Stomach (tissue), 8 donors: ENCODE measurements at regions not wholly inside any gene's neighbourhood (a gene's known extent, or its start where the extent isn't known, plus 50 kb on each side); places are given as distances from the start of the nearest gene placed in this dataset.

Source experiments
- DNase-seq, 2 donors: peaks; one replicate each; pipeline versions ENCODE4 v3.0.0 to v3.0.0-alpha.2; 2013 to 2019
- H3K27ac ChIP-seq, 5 donors: fragments of 200-600 bp in 4 of 5; sonication (generic) in 4 of 5; one replicate each; pipeline ENCODE4 v1.5.1; 2013 to 2019; ENCODE audit warnings: mild to moderate bottlenecking in 1 of 5, moderate library complexity in 1 of 5
- H3K27me3 ChIP-seq, 3 donors: fragments of 200-600 bp; sonication (generic); one replicate each; pipeline ENCODE4 v1.5.1; 2017 to 2019; ENCODE audit warnings: mixed run types in 1 of 3
- H3K36me3 ChIP-seq, 4 donors: fragments of 200-600 bp; sonication (generic); 1 replicate in 3 of 4; 2 replicates in 1 of 4; pipeline ENCODE4 v1.5.1; 2016 to 2019
- H3K4me1 ChIP-seq, 4 donors: fragments of 200-600 bp; sonication (generic); one replicate each; pipeline ENCODE4 v1.5.1; 2016 to 2019
- H3K4me3 ChIP-seq, 4 donors: fragments of 200-600 bp; sonication (generic) in 3 of 4; one replicate each; pipeline ENCODE4 v1.5.1; 2016 to 2019; ENCODE audit warnings: mild to moderate bottlenecking in 1 of 4
- H3K9me3 ChIP-seq, 4 donors: fragments of 200-600 bp; sonication (generic); one replicate each; pipeline ENCODE4 v1.5.1; 2016 to 2019
- CTCF ChIP-seq, 7 experiments: fragments of 450-650 bp in 4 of 7; fragments of 200-600 bp in 3 of 7; sonication (generic) in 3 of 7; IDR thresholded peaks; one replicate each; pipeline ENCODE4 v1.5.1; 2016 to 2019; ENCODE audit warnings: antibody characterized with exemption in 7 of 7, control low read depth in 2 of 7, mild to moderate bottlenecking in 1 of 7
- EP300 ChIP-seq: sonication (generic); formaldehyde crosslinking; IDR thresholded peaks from one replicate; pipeline ENCODE4 v1.6.1; 2017; ENCODE audit warnings: antibody characterized with exemption
- POLR2A ChIP-seq, 4 donors: fragments of 450-650 bp; IDR thresholded peaks; one replicate each; pipeline ENCODE4 v1.6.1; 2016; ENCODE audit warnings: antibody characterized with exemption in 4 of 4, control low read depth in 2 of 4, mild to moderate bottlenecking in 1 of 4, moderate library complexity in 1 of 4
- POLR2AphosphoS5 ChIP-seq, 3 donors: sonication (generic); formaldehyde crosslinking; IDR thresholded peaks; one replicate each; pipeline ENCODE4 v1.6.1; 2016; ENCODE audit warnings: antibody characterized with exemption in 3 of 3
- WGBS, 5 donors: extraction: QIAGEN DNeasy Blood & Tissue Kit in 3 of 5; methylation state at CpG; one replicate each; pipeline versions ENCODE4 v1.1.5 to v1.1.7; 2013 to 2018; 5-methylcytosine and 5-hydroxymethylcytosine counted together
- intact Hi-C: fragments of 100-400 bp; cut with DNase I; formaldehyde crosslinking; loops from one replicate; pipeline ENCODE4 v1.15.1; 2023; ENCODE audit warnings: low total_unique reads
- donor health status: healthy with polysubstance abuse.
- donor health status: Bipolar disorder and iron deficiency.
- donor health status: healthy.

DNA sequence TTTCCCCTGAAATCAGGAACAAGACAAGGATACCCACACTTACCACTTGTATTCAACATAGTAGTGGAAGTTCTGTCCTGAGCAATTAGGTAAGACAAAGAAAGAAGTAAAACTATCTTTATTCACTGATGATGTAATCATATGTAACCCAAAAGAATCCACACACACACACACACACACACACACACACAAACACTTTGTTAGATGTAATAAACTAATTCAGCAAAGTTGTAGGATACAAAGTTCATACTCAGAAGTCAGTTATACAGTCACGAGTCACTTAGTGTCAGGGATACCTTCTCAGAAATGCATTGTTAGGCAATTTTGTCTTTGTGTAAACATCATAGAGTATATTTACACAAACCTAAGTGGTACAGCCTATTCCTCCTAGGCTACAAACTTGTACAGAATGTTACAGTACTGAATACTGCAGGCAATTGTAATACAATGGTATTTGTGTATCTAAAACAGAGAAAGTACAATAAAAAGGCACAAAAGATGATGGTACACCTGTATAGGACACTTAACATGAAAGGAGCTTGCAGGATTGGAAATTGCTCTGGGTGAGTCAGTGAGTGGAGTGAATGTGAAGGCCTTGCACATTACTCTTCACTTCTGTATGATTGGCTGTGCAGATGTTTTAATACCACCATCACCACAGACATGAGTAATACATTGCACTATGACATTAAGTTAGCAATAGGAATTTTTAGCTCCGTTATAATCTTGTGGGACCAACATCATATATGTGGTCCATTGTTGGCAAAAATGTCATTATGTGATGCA is 370.1 kb downstream of the ZFHX3 start:
- H3K27ac ChIP-seq: no peak overlapping the region
- TF ChIP-seq POLR2AphosphoS5 (IDR thresholded peaks at IDR 0.05) (no peak), EP300 (no peak), POLR2A (IDR thresholded peaks at IDR 0.05) (no peak), CTCF (IDR thresholded peaks at IDR 0.05) (no peak)
- no peaks in the 10 kb centered on the region for H3K4me1 ChIP-seq
- WGBS, 5 donors: 60 to 75% (median 63%) methylated on average over 2 of the region's 2 CpGs
- H3K4me3 ChIP-seq: no peak overlapping the region
- peak in 1 of 2 donors; percentile 6 for DNase-seq
- intact Hi-C loops: no loop called here
- H3K36me3 ChIP-seq: no peaks in the 10 kb centered on the region
- H3K27me3 ChIP-seq: no peaks in the 10 kb centered on the region
- H3K9me3 ChIP-seq: peaks cover 3 to 8% (median 6%) of the 10 kb centered on the region in 4 donors

DNA sequence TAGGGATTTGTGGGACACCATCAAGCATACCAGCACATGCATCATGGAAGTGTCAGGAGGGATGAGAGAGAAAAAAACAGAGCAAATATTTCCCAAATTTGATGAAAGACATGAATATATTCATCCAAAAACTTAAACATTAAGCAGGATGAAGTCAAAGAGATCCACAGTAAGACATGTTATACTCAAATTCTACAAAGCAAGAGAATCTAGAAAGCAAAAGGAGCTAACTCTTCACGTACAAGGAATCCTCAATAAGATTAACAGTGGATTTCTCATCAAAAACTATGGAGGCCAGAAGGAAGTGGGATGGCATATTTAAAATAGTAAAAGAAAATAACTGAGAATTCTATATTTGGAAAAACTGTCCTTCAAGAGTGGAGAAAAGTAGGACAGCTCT is 374.8 kb downstream of the ZFHX3 start:
- H3K27ac ChIP-seq: no peak overlapping the region
- no peak for DNase-seq
- no peaks in the 10 kb centered on the region for H3K4me1 ChIP-seq
- H3K27me3 ChIP-seq: no peaks in the 10 kb centered on the region
- peaks cover 3 to 20% (median 13%) of the 10 kb centered on the region in 4 donors for H3K9me3 ChIP-seq
- no peaks in the 10 kb centered on the region for H3K36me3 ChIP-seq
- intact Hi-C loops: no loop called here
- H3K4me3 ChIP-seq: no peak overlapping the region
- WGBS, 5 donors: 78 to 98% (median 94%) methylated on average over 1 of the region's 1 CpG
- no peak for TF ChIP-seq CTCF (IDR thresholded peaks at IDR 0.05)
- TF ChIP-seq POLR2A (IDR thresholded peaks at IDR 0.05): no peak
- no peak for TF ChIP-seq EP300
- no peak for TF ChIP-seq POLR2AphosphoS5 (IDR thresholded peaks at IDR 0.05)

DNA sequence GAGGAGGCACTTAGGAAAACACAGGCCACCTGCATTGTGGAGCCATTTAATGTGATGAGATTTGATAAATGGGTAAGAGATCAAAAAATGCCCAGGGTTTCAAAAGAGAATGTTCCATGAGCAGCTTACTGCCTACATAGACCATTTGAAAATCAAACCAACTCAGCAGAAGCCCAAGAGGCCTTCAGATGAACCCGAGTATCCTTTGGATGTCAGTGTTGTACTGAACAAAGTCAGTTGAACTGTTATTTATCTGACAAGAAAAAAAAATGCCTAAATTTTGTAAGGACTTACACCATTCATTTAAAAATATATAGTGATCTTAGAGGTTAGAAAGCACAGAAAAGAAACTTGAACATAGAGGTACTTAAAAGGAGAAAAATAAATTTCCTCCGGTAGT is 381.7 kb downstream of the ZFHX3 start:
- Histone ChIP-seq H3K9me3 (no peaks in the 10 kb centered on the region), H3K4me3 (no peak overlapping the region), H3K27ac (no peak overlapping the region), H3K27me3 (no peaks in the 10 kb centered on the region), H3K36me3 (no peaks in the 10 kb centered on the region), H3K4me1 (peaks cover 7 to 19% (median 14%) of the 10 kb centered on the region in 4 donors)
- peak in 1 of 2 donors; percentile 4 for DNase-seq
- WGBS, 5 donors: 92 to 100% (median 94%) methylated on average over 2 of the region's 2 CpGs
- intact Hi-C loops: no loop called here
- no peak for TF ChIP-seq CTCF (IDR thresholded peaks at IDR 0.05)
- TF ChIP-seq EP300: no peak
- no peak for TF ChIP-seq POLR2AphosphoS5 (IDR thresholded peaks at IDR 0.05)
- TF ChIP-seq POLR2A (IDR thresholded peaks at IDR 0.05): no peak

DNA sequence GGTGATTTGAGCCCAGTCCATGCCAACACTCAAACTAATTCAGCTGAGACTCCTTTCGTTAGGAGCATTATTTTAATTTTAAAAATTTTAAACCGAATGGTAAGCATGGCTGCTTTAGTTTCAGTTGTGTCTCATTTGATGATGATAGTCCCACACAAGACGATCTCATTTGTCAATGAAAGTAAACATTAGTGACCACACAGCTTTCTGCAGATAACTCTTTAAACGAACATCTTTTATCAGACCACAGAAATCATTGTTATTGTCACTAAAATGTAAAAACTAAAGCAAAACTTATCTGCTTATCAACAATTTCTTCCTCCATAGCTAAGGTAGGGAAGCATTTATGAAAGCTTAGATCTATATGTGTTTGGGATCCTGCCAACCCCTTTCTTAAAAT is 382.2 kb downstream of the ZFHX3 start:
- 8 to 13% (median 8%) methylated on average over 4 of the region's 4 CpGs for WGBS, 5 donors
- H3K36me3 ChIP-seq: no peaks in the 10 kb centered on the region
- peak overlapping the region; percentile 77 to 98 (median 82) for H3K4me3 ChIP-seq
- H3K27me3 ChIP-seq: no peaks in the 10 kb centered on the region
- peak overlapping the region in 1 of 5 donors; percentile 86 for H3K27ac ChIP-seq
- peaks cover 7 to 19% (median 14%) of the 10 kb centered on the region in 4 donors for H3K4me1 ChIP-seq
- TF ChIP-seq POLR2A (IDR thresholded peaks at IDR 0.05) (no peak), CTCF (IDR thresholded peaks at IDR 0.05) (no peak), EP300 (no peak), POLR2AphosphoS5 (IDR thresholded peaks at IDR 0.05) (no peak)
- peak in 1 of 2 donors; percentile 4 for DNase-seq
- no peaks in the 10 kb centered on the region for H3K9me3 ChIP-seq
- intact Hi-C loops: no loop called here
